ENCODE measurements at regions not wholly inside any gene's neighbourhood (a gene's known extent, or its start where the extent isn't known, plus 50 kb on each side); places are given as distances from the start of the nearest gene placed in this dataset.
"Not testable (repeated sequence)": the region's sequence is repeated elsewhere in the genome, so short reads cannot be mapped to it uniquely, and the experiment has no call there.

GRCh38 chr11:16503891-16504290 lies 147.5 kb upstream of the SOX6 start:
- TF ChIP-seq, protein P1, sequence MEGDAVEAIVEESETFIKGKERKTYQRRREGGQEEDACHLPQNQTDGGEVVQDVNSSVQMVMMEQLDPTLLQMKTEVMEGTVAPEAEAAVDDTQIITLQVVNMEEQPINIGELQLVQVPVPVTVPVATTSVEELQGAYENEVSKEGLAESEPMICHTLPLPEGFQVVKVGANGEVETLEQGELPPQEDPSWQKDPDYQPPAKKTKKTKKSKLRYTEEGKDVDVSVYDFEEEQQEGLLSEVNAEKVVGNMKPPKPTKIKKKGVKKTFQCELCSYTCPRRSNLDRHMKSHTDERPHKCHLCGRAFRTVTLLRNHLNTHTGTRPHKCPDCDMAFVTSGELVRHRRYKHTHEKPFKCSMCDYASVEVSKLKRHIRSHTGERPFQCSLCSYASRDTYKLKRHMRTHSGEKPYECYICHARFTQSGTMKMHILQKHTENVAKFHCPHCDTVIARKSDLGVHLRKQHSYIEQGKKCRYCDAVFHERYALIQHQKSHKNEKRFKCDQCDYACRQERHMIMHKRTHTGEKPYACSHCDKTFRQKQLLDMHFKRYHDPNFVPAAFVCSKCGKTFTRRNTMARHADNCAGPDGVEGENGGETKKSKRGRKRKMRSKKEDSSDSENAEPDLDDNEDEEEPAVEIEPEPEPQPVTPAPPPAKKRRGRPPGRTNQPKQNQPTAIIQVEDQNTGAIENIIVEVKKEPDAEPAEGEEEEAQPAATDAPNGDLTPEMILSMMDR (IDR thresholded peaks at IDR 0.05 in 8 of 11, conservative IDR thresholded peaks at IDR 0.05 in 3 of 11), result not testable (repeated sequence)
- not testable (repeated sequence) for TF ChIP-seq POLR2A (IDR thresholded peaks at IDR 0.05)

All from spleen (tissue), 7 donors.